Calu3 (cell line): ENCODE measurements at regions not wholly inside any gene's neighbourhood (a gene's known extent, or its start where the extent isn't known, plus 50 kb on each side); places are given as distances from the start of the nearest gene placed in this dataset.

Experiments
- BruUV-seq: library from RNA; stranded (reverse); fragments of 400-500 nt; replicated peaks from 2 replicates; lab custom pipeline; 2021; lab: Mats Ljungman, UMichigan
- CTCF ChIA-PET: fragments of 300-600 bp; sonication (Branson Sonifier 250); formaldehyde crosslinking; loops from one replicate; lab custom pipeline; 2022; ENCODE audit warnings: antibody characterized with exemption; lab: Charles Lee
- DNase-seq: peaks from one replicate; pipeline ENCODE4 v3.0.0; 2022
- H3K27ac Mint-ChIP-seq: one replicate; pipeline ENCODE4 v1.8.0; 2022; ENCODE audit warnings: mixed read lengths; ENCODE audit not compliant: unreplicated experiment
- H3K27me3 Mint-ChIP-seq: one replicate; pipeline ENCODE4 v1.8.0; 2022; ENCODE audit warnings: mixed read lengths; ENCODE audit not compliant: unreplicated experiment
- H3K36me3 Mint-ChIP-seq: one replicate; pipeline ENCODE4 v1.8.0; 2022; ENCODE audit warnings: mild to moderate bottlenecking, moderate library complexity, mixed read lengths; ENCODE audit not compliant: insufficient read depth, unreplicated experiment
- H3K4me1 Mint-ChIP-seq: one replicate; pipeline ENCODE4 v1.8.0; 2022; ENCODE audit warnings: mild to moderate bottlenecking, low read depth, mixed read lengths; ENCODE audit not compliant: unreplicated experiment
- H3K4me3 Mint-ChIP-seq: one replicate; pipeline ENCODE4 v1.8.0; 2022; ENCODE audit warnings: mild to moderate bottlenecking, low read depth, moderate library complexity, mixed read lengths; ENCODE audit not compliant: unreplicated experiment
- H3K9me3 Mint-ChIP-seq: one replicate; pipeline ENCODE4 v1.8.0; 2022; ENCODE audit warnings: low read depth, mixed read lengths; ENCODE audit not compliant: unreplicated experiment
- CTCF ChIP-seq: fragments of 200-600 bp; IDR thresholded peaks from one replicate; pipeline ENCODE4 v1.8.0; 2022; ENCODE audit warnings: antibody characterized with exemption; ENCODE audit not compliant: unreplicated experiment
- intact Hi-C: fragments of 100-400 bp; cut with micrococcal nuclease; formaldehyde crosslinking; loops from one replicate; pipeline ENCODE4 v1.10.0; 2022; ENCODE audit not compliant: unreplicated experiment

GRCh38 chr14:39673270-39673711 lies 241.1 kb upstream of the FBXO33 start:
- no peaks in the 10 kb centered on the region for H3K9me3 Mint-ChIP-seq
- CTCF ChIA-PET = no interaction called here
- TF ChIP-seq CTCF = no peak
- intact Hi-C loops = no loop called here
- no peaks in the 10 kb centered on the region for H3K4me1 Mint-ChIP-seq
- H3K27ac Mint-ChIP-seq = no peak overlapping the region
- H3K36me3 Mint-ChIP-seq = no peaks in the 10 kb centered on the region
- no peak for DNase-seq
- BruUV-seq = no TSS peak
- H3K27me3 Mint-ChIP-seq = no peaks in the 10 kb centered on the region
- no peak overlapping the region for H3K4me3 Mint-ChIP-seq

- Mint-ChIP-seq H3K36me3 (no peaks in the 10 kb centered on the region), H3K9me3 (no peaks in the 10 kb centered on the region), H3K4me3 (no peak overlapping the region), H3K4me1 (no peaks in the 10 kb centered on the region), H3K27me3 (no peaks in the 10 kb centered on the region), H3K27ac (no peak overlapping the region)
- TF ChIP-seq CTCF = no peak
- intact Hi-C loops = no loop called here
- DNase-seq = no peak
- no TSS peak for BruUV-seq
- CTCF ChIA-PET = no interaction called here
Measured at GRCh38 chr14:39668449-39668848, 236.2 kb upstream of the FBXO33 start.

- Mint-ChIP-seq H3K36me3 (no peaks in the 10 kb centered on the region), H3K9me3 (no peaks in the 10 kb centered on the region), H3K4me3 (no peak overlapping the region), H3K27me3 (no peaks in the 10 kb centered on the region), H3K4me1 (no peaks in the 10 kb centered on the region), H3K27ac (no peak overlapping the region)
- DNase-seq = no peak
- intact Hi-C loops = no loop called here
- no TSS peak for BruUV-seq
- no peak for TF ChIP-seq CTCF
- CTCF ChIA-PET = no interaction called here
Measured at GRCh38 chr14:39666386-39666785, 234.2 kb upstream of the FBXO33 start.

- BruUV-seq = no TSS peak
- Mint-ChIP-seq H3K36me3 (no peaks in the 10 kb centered on the region), H3K4me1 (no peaks in the 10 kb centered on the region), H3K4me3 (no peak overlapping the region), H3K9me3 (no peaks in the 10 kb centered on the region), H3K27me3 (no peaks in the 10 kb centered on the region), H3K27ac (no peak overlapping the region)
- TF ChIP-seq CTCF = no peak
- CTCF ChIA-PET = no interaction called here
- intact Hi-C loops = no loop called here
- no peak for DNase-seq
Measured at GRCh38 chr14:39665075-39665475, 232.8 kb upstream of the FBXO33 start.
